ENCODE measurements at regions not wholly inside any gene's neighbourhood (a gene's known extent, or its start where the extent isn't known, plus 50 kb on each side); places are given as distances from the start of the nearest gene placed in this dataset.
"Not testable (repeated sequence)": the region's sequence is repeated elsewhere in the genome, so short reads cannot be mapped to it uniquely, and the experiment has no call there.

- Histone ChIP-seq H3K4me3 (no peak overlapping the region), H3K27me3 (no peaks in the 10 kb centered on the region), H3K36me3 (no peaks in the 10 kb centered on the region), H3K9me3 (no peaks in the 10 kb centered on the region)
- no peak for DNase-seq
Measured at GRCh38 chr3:5694266-5694665, 506.8 kb downstream of the EDEM1 start.

- Histone ChIP-seq H3K36me3 (no peaks in the 10 kb centered on the region), H3K4me3 (no peak overlapping the region), H3K27me3 (no peaks in the 10 kb centered on the region), H3K9me3 (no peaks in the 10 kb centered on the region)
- no peak for DNase-seq
Measured at GRCh38 chr3:5698851-5699250, 511.3 kb downstream of the EDEM1 start.

- no peaks in the 10 kb centered on the region for H3K36me3 ChIP-seq
- H3K9me3 ChIP-seq: no peaks in the 10 kb centered on the region
- no peaks in the 10 kb centered on the region for H3K27me3 ChIP-seq
- H3K4me3 ChIP-seq: no peak overlapping the region
- no peak for DNase-seq
Measured at GRCh38 chr3:5699313-5699712, 511.8 kb downstream of the EDEM1 start.

GRCh38 chr3:5699811-5700210 lies 512.3 kb downstream of the EDEM1 start:
- Histone ChIP-seq H3K4me3 (no peak overlapping the region), H3K36me3 (no peaks in the 10 kb centered on the region), H3K9me3 (no peaks in the 10 kb centered on the region), H3K27me3 (no peaks in the 10 kb centered on the region)
- DNase-seq: no peak

- H3K36me3 ChIP-seq, H3K4me3 ChIP-seq, DNase-seq, H3K9me3 ChIP-seq, H3K27me3 ChIP-seq: not testable (repeated sequence)
Measured at GRCh38 chr3:5701005-5701404, 513.5 kb downstream of the EDEM1 start.

- DNase-seq: no peak
- no peaks in the 10 kb centered on the region for H3K36me3 ChIP-seq
- no peaks in the 10 kb centered on the region for H3K9me3 ChIP-seq
- H3K4me3 ChIP-seq: no peak overlapping the region
- H3K27me3 ChIP-seq: no peaks in the 10 kb centered on the region
Measured at GRCh38 chr3:5707794-5708193, 520.3 kb downstream of the EDEM1 start.

GRCh38 chr3:5709714-5710113 lies 522.2 kb downstream of the EDEM1 start:
- Histone ChIP-seq H3K27me3 (no peaks in the 10 kb centered on the region), H3K36me3 (no peaks in the 10 kb centered on the region), H3K9me3 (no peaks in the 10 kb centered on the region), H3K4me3 (no peak overlapping the region)
- no peak for DNase-seq

GRCh38 chr3:5710718-5711117 lies 523.2 kb downstream of the EDEM1 start:
- H3K4me3 ChIP-seq: no peak overlapping the region
- no peaks in the 10 kb centered on the region for H3K27me3 ChIP-seq
- no peaks in the 10 kb centered on the region for H3K9me3 ChIP-seq
- no peak for DNase-seq
- H3K36me3 ChIP-seq: no peaks in the 10 kb centered on the region

- H3K4me3 ChIP-seq: no peak overlapping the region
- no peaks in the 10 kb centered on the region for H3K36me3 ChIP-seq
- no peaks in the 10 kb centered on the region for H3K27me3 ChIP-seq
- H3K9me3 ChIP-seq: no peaks in the 10 kb centered on the region
- no peak for DNase-seq
Measured at GRCh38 chr3:5717254-5717653, 529.7 kb downstream of the EDEM1 start.

GRCh38 chr3:5719668-5720067 lies 532.2 kb downstream of the EDEM1 start:
- H3K4me3 ChIP-seq, H3K36me3 ChIP-seq, H3K9me3 ChIP-seq, H3K27me3 ChIP-seq, DNase-seq: not testable (repeated sequence)

- no peak for DNase-seq
- H3K9me3 ChIP-seq: no peaks in the 10 kb centered on the region
- no peaks in the 10 kb centered on the region for H3K36me3 ChIP-seq
- H3K27me3 ChIP-seq: no peaks in the 10 kb centered on the region
- no peak overlapping the region for H3K4me3 ChIP-seq
Measured at GRCh38 chr3:5725801-5726200, 538.3 kb downstream of the EDEM1 start.

- Histone ChIP-seq H3K27me3 (no peaks in the 10 kb centered on the region), H3K9me3 (no peaks in the 10 kb centered on the region), H3K4me3 (no peak overlapping the region), H3K36me3 (no peaks in the 10 kb centered on the region)
- no peak for DNase-seq
Measured at GRCh38 chr3:5726621-5727020, 539.1 kb downstream of the EDEM1 start.

- no peaks in the 10 kb centered on the region for H3K9me3 ChIP-seq
- no peak for DNase-seq
- no peaks in the 10 kb centered on the region for H3K36me3 ChIP-seq
- H3K4me3 ChIP-seq: no peak overlapping the region
- H3K27me3 ChIP-seq: no peaks in the 10 kb centered on the region
Measured at GRCh38 chr3:5727743-5728484, 540.4 kb downstream of the EDEM1 start.

GRCh38 chr3:5729852-5730251 lies 542.3 kb downstream of the EDEM1 start:
- H3K4me3 ChIP-seq: no peak overlapping the region
- no peak for DNase-seq
- H3K27me3 ChIP-seq: no peaks in the 10 kb centered on the region
- H3K9me3 ChIP-seq: no peaks in the 10 kb centered on the region
- H3K36me3 ChIP-seq: no peaks in the 10 kb centered on the region

GRCh38 chr3:5731100-5731499 lies 543.6 kb downstream of the EDEM1 start:
- Histone ChIP-seq H3K36me3 (no peaks in the 10 kb centered on the region), H3K4me3 (no peak overlapping the region), H3K27me3 (no peaks in the 10 kb centered on the region), H3K9me3 (no peaks in the 10 kb centered on the region)
- no peak for DNase-seq

- H3K36me3 ChIP-seq: no peaks in the 10 kb centered on the region
- no peaks in the 10 kb centered on the region for H3K27me3 ChIP-seq
- DNase-seq: no peak
- no peaks in the 10 kb centered on the region for H3K9me3 ChIP-seq
- H3K4me3 ChIP-seq: no peak overlapping the region
Measured at GRCh38 chr3:5732081-5732480, 544.6 kb downstream of the EDEM1 start.

- no peaks in the 10 kb centered on the region for H3K27me3 ChIP-seq
- DNase-seq: no peak
- no peak overlapping the region for H3K4me3 ChIP-seq
- no peaks in the 10 kb centered on the region for H3K36me3 ChIP-seq
- no peaks in the 10 kb centered on the region for H3K9me3 ChIP-seq
Measured at GRCh38 chr3:5733995-5734394, 546.5 kb downstream of the EDEM1 start.

- H3K4me3 ChIP-seq: no peak overlapping the region
- H3K9me3 ChIP-seq: no peaks in the 10 kb centered on the region
- no peaks in the 10 kb centered on the region for H3K36me3 ChIP-seq
- DNase-seq: no peak
- H3K27me3 ChIP-seq: no peaks in the 10 kb centered on the region
Measured at GRCh38 chr3:5735896-5736295, 548.4 kb downstream of the EDEM1 start.

Measured in MG63 (cell line).